WTC11 (cell line): ENCODE measurements at regions not wholly inside any gene's neighbourhood (a gene's known extent, or its start where the extent isn't known, plus 50 kb on each side); places are given as distances from the start of the nearest gene placed in this dataset.

Experiments used
- CTCF ChIP-seq: fragments of 200-600 bp; IDR thresholded peaks from 2 replicates; pipeline ENCODE4 v1.8.0; 2022; ENCODE audit warnings: antibody characterized with exemption
- JUN ChIP-seq: sonication (generic); formaldehyde crosslinking; IDR thresholded peaks from 2 replicates; pipeline ENCODE4 v1.8.0; 2023; ENCODE audit warnings: mild to moderate bottlenecking, missing genetic modification reagents
- ZNF121 ChIP-seq: sonication (generic); formaldehyde crosslinking; IDR thresholded peaks from 2 replicates; pipeline ENCODE4 v1.8.0; 2023; ENCODE audit warnings: missing genetic modification reagents

- TF ChIP-seq ZNF121 (CRISPR knock-in tag) (no peak), CTCF (no peak), JUN (CRISPR knock-in tag) (no peak)
These were observed 698.7 kb downstream of the GLUD2 start for GRCh38 chrX:121746105-121746504.
